Gastroesophageal sphincter (tissue), 3 donors: ENCODE measurements at regions not wholly inside any gene's neighbourhood (a gene's known extent, or its start where the extent isn't known, plus 50 kb on each side); places are given as distances from the start of the nearest gene placed in this dataset.

Experiments used
- CTCF ChIP-seq, 4 experiments: fragments of 200-600 bp in 2 of 4; fragments of 450-650 bp in 2 of 4; sonication (generic) in 1 of 4; IDR thresholded peaks; one replicate each; pipeline ENCODE4 v1.5.1; 2017 to 2019; ENCODE audit warnings: antibody characterized with exemption in 4 of 4, mild to moderate bottlenecking in 2 of 4, moderate library complexity in 2 of 4
- POLR2A ChIP-seq, 2 donors: fragments of 450-650 bp; IDR thresholded peaks; one replicate each; pipeline ENCODE4 v1.6.1; 2017; ENCODE audit warnings: antibody characterized with exemption in 2 of 2, mild to moderate bottlenecking in 2 of 2, moderate library complexity in 1 of 2
- POLR2AphosphoS5 ChIP-seq: sonication (generic); formaldehyde crosslinking; IDR thresholded peaks from one replicate; pipeline ENCODE4 v1.6.1; 2017; ENCODE audit warnings: antibody characterized with exemption

- TF ChIP-seq POLR2AphosphoS5, result no peak
- TF ChIP-seq CTCF (IDR thresholded peaks at IDR 0.05), result no peak
- TF ChIP-seq POLR2A (IDR thresholded peaks at IDR 0.05), result no peak
Observed at GRCh38 chr6:50285735-50286134, 236.0 kb upstream of the DEFB112 start.
